Ovary (tissue), 7 donors: ENCODE measurements at regions not wholly inside any gene's neighbourhood (a gene's known extent, or its start where the extent isn't known, plus 50 kb on each side); places are given as distances from the start of the nearest gene placed in this dataset.

Experiments used
- DNase-seq, 5 donors: peaks; one replicate each; pipeline ENCODE4 v3.0.0-alpha.2; 2019 to 2020
- H3K27ac ChIP-seq, 2 donors: fragments of 200-600 bp; one replicate each; pipeline versions ENCODE4 v1.5.1 to v1.8.0; 2019 to 2022
- H3K27me3 ChIP-seq: fragments of 200-600 bp; one replicate; pipeline ENCODE4 v1.8.0; 2022
- H3K36me3 ChIP-seq: fragments of 200-600 bp; sonication (generic); one replicate; pipeline ENCODE4 v1.5.1; 2019
- H3K4me1 ChIP-seq: one replicate; pipeline ENCODE4 v1.8.1; 2013; ENCODE audit warnings: mild to moderate bottlenecking, moderate library complexity; ENCODE audit not compliant: insufficient read depth
- H3K4me3 ChIP-seq: fragments of 200-600 bp; sonication (generic); one replicate; pipeline ENCODE4 v1.5.1; 2017
- H3K9me3 ChIP-seq, 2 donors: fragments of 200-600 bp in 1 of 2; sonication (generic) in 1 of 2; one replicate each; pipeline versions ENCODE4 v1.5.1 to v1.8.1; 2013 to 2019; ENCODE audit warnings: mild to moderate bottlenecking in 1 of 2, moderate library complexity in 1 of 2
- CTCF ChIP-seq, 3 donors: fragments of 450-650 bp in 2 of 3; fragments of 200-600 bp in 1 of 3; IDR thresholded peaks; one replicate each; pipeline versions ENCODE4 v1.5.1 to v1.8.0; 2016 to 2022; ENCODE audit warnings: antibody characterized with exemption in 3 of 3, mild to moderate bottlenecking in 1 of 3
- EP300 ChIP-seq: sonication (generic); formaldehyde crosslinking; IDR thresholded peaks from one replicate; pipeline ENCODE4 v1.6.1; 2017; ENCODE audit warnings: antibody characterized with exemption
- POLR2A ChIP-seq: fragments of 450-650 bp; IDR thresholded peaks from one replicate; pipeline ENCODE4 v1.6.1; 2017; ENCODE audit warnings: antibody characterized with exemption, mild to moderate bottlenecking, moderate library complexity
- WGBS, 3 donors: extraction: QIAGEN DNeasy Blood & Tissue Kit in 1 of 3; methylation state at CpG; one replicate each; pipeline versions ENCODE4 v1.1.5 to v1.1.7; 2013 to 2017; 5-methylcytosine and 5-hydroxymethylcytosine counted together
- intact Hi-C, 4 donors: fragments of 100-400 bp; cut with DNase I; formaldehyde crosslinking; loops; one replicate each; pipeline versions ENCODE4 v1.11.0 to v1.15.1; 2022 to 2023
- donor health status: DM: no; HTN: no; CAD: no; lungs with moderate emphysema.
- donor health status: DM: no; HTN: no; CAD: no.
- donor health status: Bipolar disorder and iron deficiency.
- donor health status: DM: no; HTN: no; CAD: no.
- donor health status: DM: yes; HTN: yes; CAD: no.

GRCh38 chr7:70857793-70858545, 274.0 kb upstream of the GALNT17 start:
- no peak overlapping the region for H3K27ac ChIP-seq

GRCh38 chr7:70867513-70867912, 264.4 kb upstream of the GALNT17 start:
- Histone ChIP-seq H3K27ac (no peak overlapping the region), H3K9me3 (no peaks in the 10 kb centered on the region), H3K4me1 (no peaks in the 10 kb centered on the region), H3K27me3 (no peaks in the 10 kb centered on the region), H3K4me3 (no peak overlapping the region), H3K36me3 (no peaks in the 10 kb centered on the region)
- no peak for TF ChIP-seq CTCF (IDR thresholded peaks at IDR 0.05)
- no peak for TF ChIP-seq POLR2A
- no peak for TF ChIP-seq EP300
- DNase-seq = no peak
- intact Hi-C loops = no loop called here
- 48 to 52% (median 50%) methylated on average over 5 of the region's 5 CpGs for WGBS, 3 donors

More at GRCh38 chr7:70857793-70858545, 274.0 kb upstream of the GALNT17 start:
- no peaks in the 10 kb centered on the region for H3K4me1 ChIP-seq
- WGBS, 3 donors = 95 to 97% (median 95%) methylated on average over 2 of the region's 2 CpGs
- H3K36me3 ChIP-seq = no peaks in the 10 kb centered on the region
- DNase-seq = no peak
- no peaks in the 10 kb centered on the region for H3K27me3 ChIP-seq
- TF ChIP-seq EP300 (no peak), CTCF (IDR thresholded peaks at IDR 0.05) (no peak), POLR2A (no peak)
- no peaks in the 10 kb centered on the region for H3K9me3 ChIP-seq
- intact Hi-C loops = loop anchor here (2.0 to 5.0 kb wide), 3 partner anchors 874 to 877 kb away; no protein-coding TSS in a partner anchor
- no peak overlapping the region for H3K4me3 ChIP-seq

- no peaks in the 10 kb centered on the region for H3K4me1 ChIP-seq
- no peak overlapping the region for H3K4me3 ChIP-seq
- H3K36me3 ChIP-seq = no peaks in the 10 kb centered on the region
- no peak overlapping the region for H3K27ac ChIP-seq
- H3K27me3 ChIP-seq = no peaks in the 10 kb centered on the region
- H3K9me3 ChIP-seq = no peaks in the 10 kb centered on the region
- DNase-seq = no peak
- 44 to 54% (median 49%) methylated on average over 5 of the region's 5 CpGs for WGBS, 3 donors
- TF ChIP-seq EP300 (no peak), CTCF (IDR thresholded peaks at IDR 0.05) (no peak), POLR2A (no peak)
- intact Hi-C loops = loop anchor here in 1 of 4 donors (10.0 kb wide), 1 partner anchor 244 kb away; no protein-coding TSS in a partner anchor
These were observed 261.6 kb upstream of the GALNT17 start for GRCh38 chr7:70870349-70870748.

GRCh38 chr7:70872188-70872587, 259.8 kb upstream of the GALNT17 start:
- Histone ChIP-seq H3K9me3 (no peaks in the 10 kb centered on the region), H3K36me3 (no peaks in the 10 kb centered on the region), H3K4me3 (no peak overlapping the region), H3K27ac (no peak overlapping the region), H3K27me3 (no peaks in the 10 kb centered on the region), H3K4me1 (no peaks in the 10 kb centered on the region)
- TF ChIP-seq EP300 (no peak), CTCF (IDR thresholded peaks at IDR 0.05) (no peak), POLR2A (no peak)
- intact Hi-C loops = loop anchor here in 1 of 4 donors (10.0 kb wide), 1 partner anchor 243 kb away; no protein-coding TSS in a partner anchor
- DNase-seq = no peak
- WGBS, 3 donors = 40 to 46% (median 45%) methylated on average over 2 of the region's 2 CpGs
